Pancreas (tissue), 10 donors: ENCODE measurements at regions not wholly inside any gene's neighbourhood (a gene's known extent, or its start where the extent isn't known, plus 50 kb on each side); places are given as distances from the start of the nearest gene placed in this dataset.

ENCODE experiments used
- ATAC-seq, 4 donors: fragments of 200-7000 bp; cut with Tn5 transposase; one replicate each; pipeline versions ENCODE4 v1.8.0 to v1.9.1; 2020; ENCODE audit warnings: mild to moderate bottlenecking in 4 of 4, moderate library complexity in 4 of 4
- DNase-seq, 6 donors: peaks; one replicate each; pipeline ENCODE4 v3.0.0-alpha.2; 2020
- FAIRE-seq: peaks from 2 replicates; lab custom pipeline; 2012; peaks lifted over from hg19 to GRCh38; lab: Jason Lieb, UNC
- H3K27ac ChIP-seq, 4 donors: fragments of 200-600 bp; sonication (generic); 1 replicate in 3 of 4; 2 replicates in 1 of 4; pipeline versions ENCODE4 v1.5.0 to v1.8.0; 2020
- H3K27me3 ChIP-seq, 4 donors: fragments of 200-600 bp; one replicate each; pipeline ENCODE4 v1.8.0; 2021
- H3K36me3 ChIP-seq, 3 donors: fragments of 200-600 bp; sonication (generic) in 1 of 3; one replicate each; pipeline versions ENCODE4 v1.5.0 to v1.8.0; 2020 to 2021
- H3K4me1 ChIP-seq, 3 donors: fragments of 200-600 bp; one replicate each; pipeline ENCODE4 v1.8.0; 2021
- H3K4me3 ChIP-seq, 4 donors: fragments of 200-600 bp; sonication (generic) in 2 of 4; one replicate each; pipeline versions ENCODE4 v1.5.0 to v1.8.0; 2020 to 2021
- H3K9me3 ChIP-seq, 4 donors: fragments of 200-600 bp; one replicate each; pipeline ENCODE4 v1.8.0; 2021
- CTCF ChIP-seq, 4 donors: fragments of 200-600 bp; sonication (generic) in 3 of 4; IDR thresholded peaks; one replicate each; pipeline versions ENCODE4 v1.5.0 to v1.8.0; 2021; ENCODE audit warnings: antibody characterized with exemption in 4 of 4
- WGBS, 2 donors: extraction: QIAGEN DNeasy Blood & Tissue Kit; methylation state at CpG; one replicate each; pipeline ENCODE4 v1.1.7; 2013; 5-methylcytosine and 5-hydroxymethylcytosine counted together
- intact Hi-C, 3 donors: fragments of 100-400 bp; cut with DNase I; formaldehyde crosslinking; loops; one replicate each; pipeline versions ENCODE4 v1.11.1 to v1.14.2; 2022
- donor health status: healthy with polysubstance abuse.
- donor health status: DM: no; HTN: no; CAD: no; lungs with moderate emphysema.
- donor health status: DM: no; HTN: no; CAD: no.
- donor health status: control.
- donor health status: control.
- donor health status: Bipolar disorder and iron deficiency.
- donor health status: DM: yes; HTN: yes; CAD: no.
- donor health status: DM: no; HTN: no; CAD: no.
- donor health status: DM: no; HTN: no; CAD: no.
- donor health status: DM: yes; HTN: yes; CAD: no.

- H3K4me1 ChIP-seq: no peaks in the 10 kb centered on the region
- H3K36me3 ChIP-seq: no peaks in the 10 kb centered on the region
- H3K27ac ChIP-seq: no peak overlapping the region
- intact Hi-C loops: no loop called here
- H3K27me3 ChIP-seq: no peaks in the 10 kb centered on the region
- DNase-seq: no peak
- no peak overlapping the region for H3K4me3 ChIP-seq
- 31 to 43% methylated on average over 2 of the region's 2 CpGs for WGBS, 2 donors
- peak in 2 of 4 donors; percentile 15 to 29 for TF ChIP-seq CTCF (IDR thresholded peaks at IDR 0.05)
- ATAC-seq: peak in 1 of 4 donors; percentile 39
- no peaks in the 10 kb centered on the region for H3K9me3 ChIP-seq
- FAIRE-seq: no peak
These were observed 206.0 kb downstream of the CDC5L start for GRCh38 chr6:44593539-44593944.

- H3K27me3 ChIP-seq: no peaks in the 10 kb centered on the region
- WGBS, 2 donors: 36 to 50% methylated on average over 4 of the region's 4 CpGs
- FAIRE-seq: no peak
- no peak for ATAC-seq
- intact Hi-C loops: no loop called here
- no peak overlapping the region for H3K4me3 ChIP-seq
- TF ChIP-seq CTCF (IDR thresholded peaks at IDR 0.05): no peak
- H3K9me3 ChIP-seq: no peaks in the 10 kb centered on the region
- H3K36me3 ChIP-seq: no peaks in the 10 kb centered on the region
- H3K4me1 ChIP-seq: no peaks in the 10 kb centered on the region
- DNase-seq: no peak
- H3K27ac ChIP-seq: no peak overlapping the region
These were observed 207.0 kb downstream of the CDC5L start for GRCh38 chr6:44594481-44594880.

DNA sequence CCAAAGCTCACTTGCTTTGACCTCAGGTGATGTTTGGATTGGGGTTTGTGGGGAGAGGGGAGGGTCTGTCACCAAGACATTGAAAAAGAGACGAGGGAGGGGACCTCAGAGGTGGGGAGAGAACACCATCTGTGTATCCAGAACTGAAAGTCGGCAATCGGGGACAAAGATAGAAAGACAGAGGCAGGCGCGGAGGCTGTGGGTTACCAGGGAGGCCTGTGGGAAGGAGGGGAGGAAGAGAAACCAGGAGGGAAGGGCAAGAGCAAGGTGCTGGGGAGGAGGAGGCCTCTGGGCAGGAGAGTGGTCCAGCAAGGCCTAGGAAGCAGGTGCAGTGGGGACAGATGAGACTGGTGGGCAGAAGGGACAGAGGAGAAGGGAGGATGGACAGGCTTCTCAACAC, 211.2 kb downstream of the CDC5L start:
- DNase-seq (no peak), ATAC-seq (no peak), FAIRE-seq (no peak)
- Histone ChIP-seq H3K27ac (no peak overlapping the region), H3K9me3 (no peaks in the 10 kb centered on the region), H3K27me3 (no peaks in the 10 kb centered on the region), H3K4me3 (no peak overlapping the region), H3K4me1 (no peaks in the 10 kb centered on the region), H3K36me3 (no peaks in the 10 kb centered on the region)
- intact Hi-C loops: no loop called here
- WGBS, 2 donors: 73 to 81% methylated on average over 5 of the region's 5 CpGs
- TF ChIP-seq CTCF (IDR thresholded peaks at IDR 0.05): no peak

GRCh38 chr6:44599672-44600071, 212.2 kb downstream of the CDC5L start:
- no peak for TF ChIP-seq CTCF (IDR thresholded peaks at IDR 0.05)
- no peak overlapping the region for H3K4me3 ChIP-seq
- 51 to 60% methylated on average over 3 of the region's 3 CpGs for WGBS, 2 donors
- no peak overlapping the region for H3K27ac ChIP-seq
- no peaks in the 10 kb centered on the region for H3K36me3 ChIP-seq
- no peaks in the 10 kb centered on the region for H3K4me1 ChIP-seq
- no peaks in the 10 kb centered on the region for H3K27me3 ChIP-seq
- no peak for DNase-seq
- no peaks in the 10 kb centered on the region for H3K9me3 ChIP-seq
- intact Hi-C loops: no loop called here
- no peak for FAIRE-seq
- no peak for ATAC-seq

DNA sequence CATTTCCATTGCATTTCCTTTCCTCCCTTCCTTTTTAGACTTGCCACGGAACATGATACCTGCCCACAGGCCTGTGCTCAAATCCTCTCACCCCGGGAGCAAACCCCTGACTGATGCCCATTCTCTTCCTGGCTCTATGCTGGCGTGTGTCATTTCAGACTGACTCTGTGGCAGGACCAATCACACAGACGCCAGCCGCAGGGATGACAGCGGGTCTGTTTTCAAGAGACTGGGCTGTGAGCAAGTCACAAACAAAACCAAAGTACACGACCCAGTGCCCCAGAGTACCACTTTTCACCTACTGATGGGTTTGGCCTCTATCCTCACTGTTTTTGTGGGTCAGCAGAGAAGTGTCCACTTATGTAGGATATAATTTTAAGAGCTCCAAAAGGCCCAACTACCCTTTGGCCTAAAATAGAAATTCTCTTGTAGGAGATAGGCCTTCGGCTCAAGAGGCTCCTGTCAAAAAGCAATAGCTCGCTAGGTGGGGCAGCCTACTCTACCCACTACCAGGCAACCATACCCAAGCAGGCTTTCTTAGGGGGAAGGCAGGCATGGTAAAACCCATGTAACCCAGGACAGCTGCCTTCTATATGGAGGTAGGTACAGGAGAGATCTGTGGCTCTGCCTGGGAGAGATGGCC, 215.7 kb downstream of the CDC5L start:
- TF ChIP-seq CTCF (IDR thresholded peaks at IDR 0.05): no peak
- ATAC-seq (no peak), DNase-seq (no peak), FAIRE-seq (no peak)
- 75 to 77% methylated on average over 9 of the region's 9 CpGs for WGBS, 2 donors
- Histone ChIP-seq H3K27me3 (no peaks in the 10 kb centered on the region), H3K4me1 (no peaks in the 10 kb centered on the region), H3K9me3 (no peaks in the 10 kb centered on the region), H3K4me3 (no peak overlapping the region), H3K36me3 (no peaks in the 10 kb centered on the region), H3K27ac (no peak overlapping the region)
- intact Hi-C loops: no loop called here
